Hindlimb muscle (tissue), 1 donor: ENCODE measurements at regions not wholly inside any gene's neighbourhood (a gene's known extent, or its start where the extent isn't known, plus 50 kb on each side); places are given as distances from the start of the nearest gene placed in this dataset.

Experiments used
- DNase-seq: peaks from one replicate; pipeline ENCODE4 v3.0.0-alpha.2; 2013

DNA sequence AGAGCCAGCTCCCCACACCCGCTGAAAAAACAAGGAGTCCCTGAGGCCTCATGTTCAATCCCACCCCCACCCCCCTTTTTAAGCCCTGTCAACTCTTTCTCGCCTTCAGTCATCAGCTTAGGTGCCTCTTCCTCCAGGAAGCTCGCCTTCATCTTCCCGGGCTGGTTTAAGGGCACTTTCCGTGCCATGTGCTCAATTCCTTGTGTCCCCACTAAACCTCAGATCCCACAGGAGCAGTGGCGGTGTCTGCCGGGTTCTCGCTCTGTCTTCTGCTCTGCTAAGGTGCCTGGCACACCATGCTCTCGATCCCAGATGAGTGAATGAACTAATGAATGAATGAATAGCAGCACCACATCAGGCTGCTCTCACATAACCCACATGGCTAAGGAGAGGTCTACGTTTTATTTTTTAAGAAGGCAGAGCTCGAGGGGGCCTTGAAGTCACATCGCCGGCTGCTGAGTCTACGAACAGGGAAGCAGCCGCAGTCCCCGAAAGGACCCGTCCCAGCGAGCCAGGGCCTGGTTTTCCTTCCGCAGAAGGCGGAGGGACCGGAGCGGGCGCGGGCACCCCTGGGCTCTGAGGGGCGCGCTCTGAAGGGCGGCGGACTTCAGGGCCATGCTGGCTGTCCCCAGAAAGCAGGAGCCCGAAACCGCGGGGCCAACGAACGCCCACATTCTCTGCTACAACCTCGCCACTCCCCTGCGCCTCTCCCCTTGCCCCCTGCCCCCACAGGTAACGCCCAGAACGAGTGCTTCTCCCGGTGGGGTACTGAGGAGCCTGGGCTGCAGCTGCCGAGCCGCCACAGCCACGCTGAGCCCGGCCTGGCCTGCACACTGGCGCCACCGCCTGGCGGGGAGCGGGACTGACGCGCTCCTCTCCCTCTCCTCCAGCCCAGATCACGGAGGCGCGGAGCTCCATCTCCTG is 73.4 kb upstream of the KCNMA1 start:
- DNase-seq, result peak; percentile 75

DNA sequence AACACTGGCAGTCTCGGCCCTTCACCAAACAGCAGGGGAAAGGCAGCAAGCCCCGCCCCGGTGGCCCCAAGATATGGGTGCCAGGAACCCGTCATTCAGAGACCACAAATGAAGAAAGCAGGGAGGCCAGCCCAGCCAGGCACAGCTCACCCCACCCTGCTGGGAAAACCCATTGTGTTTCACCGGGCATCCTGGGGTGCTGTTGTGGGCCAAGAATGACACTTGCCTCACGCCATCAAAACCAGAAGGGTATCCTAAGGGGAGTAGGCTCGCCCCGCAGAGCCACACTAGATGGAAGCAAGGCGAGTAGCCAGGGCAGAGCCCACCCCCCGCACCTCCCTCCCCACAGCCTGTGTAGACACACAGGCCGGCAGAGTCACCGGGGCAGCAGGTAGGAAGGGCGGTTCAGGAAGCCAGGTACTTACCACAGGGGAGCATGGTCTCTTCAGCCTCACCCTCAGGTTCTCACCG is 72.5 kb upstream of the KCNMA1 start:
- no peak for DNase-seq

DNA sequence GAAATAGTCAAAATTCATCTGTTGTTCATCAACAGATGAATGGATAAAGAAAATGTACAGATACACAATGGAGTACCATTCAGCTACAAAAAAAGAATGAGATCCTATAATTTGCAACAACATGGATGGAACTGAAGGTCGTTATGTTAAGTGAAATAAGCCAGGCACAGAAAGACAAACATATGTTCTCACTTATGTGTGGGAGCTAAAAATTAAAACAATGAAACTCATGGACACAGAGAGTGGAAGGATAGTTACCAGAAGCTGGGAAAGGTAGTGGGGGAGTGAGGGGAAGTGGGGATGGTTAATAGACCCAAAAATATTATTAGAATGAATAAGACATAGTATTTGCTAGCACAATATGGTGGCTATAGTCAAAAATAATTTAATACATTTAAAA is 70.0 kb upstream of the KCNMA1 start:
- DNase-seq, result no peak

DNA sequence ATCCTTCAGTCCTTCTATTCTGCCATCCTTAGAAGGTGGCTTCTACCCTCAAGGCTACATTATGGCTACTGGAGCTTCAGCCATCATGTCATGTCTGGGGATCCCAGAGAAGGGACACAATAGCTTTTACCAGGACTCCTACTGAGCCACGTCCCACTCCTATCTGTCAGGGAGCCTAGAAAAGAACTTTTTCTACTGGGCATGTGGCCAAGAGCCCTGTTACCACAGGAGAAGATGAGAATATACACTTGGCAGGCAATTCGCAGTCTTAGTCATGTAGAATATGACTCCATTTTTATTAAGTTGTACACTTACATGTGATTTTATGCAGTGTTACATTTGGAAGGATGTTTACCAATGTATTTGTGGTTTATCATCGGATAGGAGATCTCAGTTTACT is 64.6 kb upstream of the KCNMA1 start:
- no peak for DNase-seq

DNA sequence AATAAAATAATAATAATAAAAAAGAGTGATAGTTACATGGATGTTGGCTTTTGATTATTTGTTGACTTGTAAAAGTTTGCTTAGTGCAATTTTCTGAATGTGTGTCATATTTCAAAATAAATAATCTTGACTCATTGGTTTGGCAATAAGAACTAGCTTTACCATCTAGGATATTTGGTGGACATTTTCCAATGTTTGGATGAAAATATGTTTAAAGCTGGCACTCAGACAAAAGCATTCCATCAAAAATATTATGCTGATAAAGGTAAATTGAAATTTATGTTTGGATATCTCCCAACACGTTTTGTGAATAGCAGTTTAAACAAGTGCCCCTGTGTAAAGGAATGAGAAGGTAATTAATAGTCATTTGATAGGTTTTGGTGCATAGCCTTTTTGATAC is 62.5 kb upstream of the KCNMA1 start:
- DNase-seq, result no peak

DNA sequence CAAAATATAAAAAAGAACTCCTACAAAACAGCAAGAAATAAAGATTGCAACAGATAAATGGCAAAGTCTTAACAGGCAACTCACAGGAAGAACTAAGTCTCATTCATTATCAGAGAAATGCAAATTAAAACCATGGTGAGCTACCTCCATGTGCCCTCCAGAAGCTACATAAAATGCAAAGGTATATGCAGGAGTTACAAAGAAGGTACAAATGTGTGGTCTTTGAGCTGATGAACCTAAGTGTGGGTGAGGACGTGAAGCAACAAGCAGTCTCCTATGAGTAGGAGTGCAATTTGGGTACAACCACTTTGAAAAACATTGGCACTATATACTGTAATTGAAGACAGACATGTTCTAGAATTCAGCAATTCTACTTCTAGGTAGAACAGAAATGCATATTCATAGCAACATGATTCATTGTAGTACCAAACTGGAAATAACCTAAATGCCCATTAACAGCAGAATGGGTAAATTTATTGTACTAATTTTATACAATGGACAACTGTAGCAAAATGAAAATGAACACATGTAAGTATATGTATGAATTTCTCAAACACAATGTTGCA is 61.6 kb upstream of the KCNMA1 start:
- no peak for DNase-seq

DNA sequence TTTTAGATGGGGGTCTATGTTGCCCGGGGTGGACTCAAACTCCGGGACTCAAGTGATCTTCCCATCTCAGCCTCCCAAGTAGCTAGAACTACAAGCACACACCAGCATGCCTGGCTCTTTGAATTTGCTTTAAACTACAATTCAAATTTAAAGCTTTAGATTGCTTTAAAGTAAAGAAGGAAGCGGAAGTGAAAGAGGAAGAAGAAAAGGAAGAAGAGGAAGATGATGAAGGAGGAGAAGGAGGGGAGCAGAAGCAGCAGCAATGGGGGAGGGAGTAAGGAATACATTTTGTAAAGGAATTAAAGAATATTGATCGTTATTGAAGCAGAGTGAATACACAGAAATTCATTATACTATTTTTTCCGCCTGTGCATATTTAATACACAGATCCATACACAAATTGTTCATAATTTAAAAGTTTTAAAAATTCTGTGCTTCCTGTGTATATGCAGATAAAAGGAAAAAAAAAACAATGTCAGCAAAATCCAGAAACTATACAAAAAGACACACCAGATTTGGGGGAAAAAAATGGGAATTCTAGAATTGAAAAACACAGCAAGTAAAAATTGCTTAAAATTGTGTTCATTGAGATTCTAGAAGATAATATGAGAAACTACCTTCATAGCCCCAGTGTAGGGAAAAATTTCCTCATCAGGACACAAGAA is 60.8 kb upstream of the KCNMA1 start:
- DNase-seq, result no peak

DNA sequence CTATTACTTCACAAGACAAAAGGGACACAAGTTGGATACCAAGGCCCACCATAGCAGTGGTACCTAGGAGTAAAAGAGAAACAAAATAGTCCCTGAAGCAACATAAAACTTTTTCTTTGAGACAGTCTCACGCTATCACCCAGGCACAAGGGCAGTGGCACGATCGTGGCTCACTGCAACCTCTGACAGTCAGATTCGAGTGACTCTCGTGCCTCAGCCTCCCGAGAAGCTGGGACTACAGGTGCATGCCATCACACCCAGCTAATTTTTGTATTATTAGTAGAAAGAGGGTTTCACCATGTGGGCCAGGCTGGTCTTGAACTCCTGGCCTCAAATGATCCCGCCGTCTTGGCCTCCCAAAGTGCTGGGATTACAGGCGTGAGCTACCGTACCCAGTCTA is 59.0 kb upstream of the KCNMA1 start:
- no peak for DNase-seq

DNA sequence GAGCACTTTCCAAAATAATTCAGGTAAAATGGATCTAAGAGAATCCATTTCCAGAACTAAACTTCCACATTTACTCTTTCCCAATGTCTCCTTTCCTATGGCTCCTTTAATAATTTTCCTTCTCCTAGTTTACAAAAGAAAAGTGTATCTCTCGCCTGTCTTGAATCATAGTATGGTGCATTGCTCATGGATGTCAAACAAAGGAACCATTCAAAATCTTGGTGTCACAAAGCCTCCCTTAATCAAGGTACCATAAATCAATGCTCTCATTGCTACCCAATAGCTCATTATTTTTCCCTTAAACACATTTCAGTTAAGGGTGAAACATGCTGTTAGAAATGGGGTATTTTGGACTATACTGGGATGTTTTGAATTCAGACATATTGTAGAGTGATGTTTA is 57.6 kb upstream of the KCNMA1 start:
- no peak for DNase-seq

DNA sequence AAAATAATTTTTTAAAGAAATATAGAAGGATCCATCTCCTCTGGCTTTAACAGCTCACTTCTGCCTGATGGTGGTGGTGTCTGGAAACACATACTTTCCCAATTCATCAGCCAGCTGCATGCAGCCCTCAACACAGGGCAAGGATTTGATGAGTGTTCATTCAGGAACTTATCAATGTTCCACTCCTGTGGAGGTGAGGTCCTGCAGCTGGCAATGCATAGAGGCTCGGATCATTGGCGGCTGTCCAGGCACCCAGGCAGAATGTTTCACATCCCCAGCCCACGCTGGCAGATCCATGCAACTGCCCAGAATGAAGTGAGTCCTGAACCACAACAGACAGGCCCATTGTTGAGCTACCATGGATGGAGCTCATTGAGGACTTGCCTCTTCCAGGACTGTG is 55.2 kb upstream of the KCNMA1 start:
- no peak for DNase-seq

DNA sequence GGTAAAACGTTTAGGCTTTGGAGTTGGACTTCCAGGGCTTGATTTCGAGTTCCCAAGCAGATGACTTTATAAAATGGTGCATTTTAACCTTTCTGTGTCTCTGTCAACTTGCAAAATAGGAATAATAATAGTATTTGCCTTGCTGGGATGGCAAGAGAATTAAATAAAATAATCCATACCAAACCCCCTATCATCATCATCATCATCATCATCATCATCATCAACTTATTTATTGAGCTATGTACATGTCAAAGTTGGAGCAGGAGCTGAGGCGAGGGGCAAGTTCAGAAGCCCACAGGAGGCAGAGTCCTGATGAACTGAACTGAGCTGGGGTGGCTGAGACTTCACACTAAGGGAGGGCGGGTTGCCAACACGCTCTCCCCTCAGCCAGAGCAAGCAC is 51.7 kb upstream of the KCNMA1 start:
- DNase-seq, result no peak

DNA sequence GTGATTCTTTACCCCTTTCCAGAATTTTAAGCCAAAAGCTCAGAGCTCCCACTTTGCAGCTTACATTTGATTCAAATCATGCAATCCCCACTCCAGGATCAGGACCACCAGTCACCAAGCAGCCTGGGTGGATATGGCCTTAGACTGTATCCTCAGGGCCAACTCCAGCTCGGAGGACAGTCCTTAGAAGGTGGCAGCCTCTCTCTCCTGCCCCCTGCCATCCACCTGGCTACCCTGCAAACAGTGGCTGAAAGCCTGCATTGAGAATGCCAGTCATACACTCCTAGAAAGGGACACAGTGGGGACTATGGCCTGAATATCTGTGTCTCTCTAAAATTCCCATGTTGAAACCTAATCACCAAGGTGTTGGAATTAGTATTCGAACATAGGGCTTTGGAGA is 50.0 kb upstream of the KCNMA1 start:
- no peak for DNase-seq
